IMR-90 (cell line): ENCODE measurements at regions not wholly inside any gene's neighbourhood (a gene's known extent, or its start where the extent isn't known, plus 50 kb on each side); places are given as distances from the start of the nearest gene placed in this dataset.

Experiments used
- ATAC-seq: fragments of 200-7000 bp; cut with Tn5 transposase; 2 replicates; pipeline ENCODE4 v1.9.1; 2020; ENCODE audit warnings: low read depth, mild to moderate bottlenecking, moderate library complexity
- BruUV-seq: library from RNA; stranded (reverse); fragments of 400-500 nt; replicated peaks from 2 replicates; lab custom pipeline; 2021; lab: Mats Ljungman, UMichigan
- CTCF ChIA-PET: fragments of 300-600 bp; formaldehyde crosslinking; extraction: SDS; loops from one replicate; lab custom pipeline; 2021; ENCODE audit warnings: antibody characterized with exemption; lab: Yijun Ruan, JAX
- POLR2A ChIA-PET: fragments of 300-600 bp; sonication (Branson Sonifier 250); formaldehyde crosslinking; loops from one replicate; lab custom pipeline; 2022; ENCODE audit warnings: antibody characterized with exemption; ENCODE audit not compliant: unreplicated experiment; lab: Charles Lee
- DNase-seq: peaks from one replicate; pipeline ENCODE4 v3.0.0; 2013
- H2AFZ ChIP-seq: replicated peaks from 2 replicates; pipeline ENCODE3; 2013; ENCODE audit warnings: low read length, mild to moderate bottlenecking; ENCODE audit not compliant: poor library complexity
- H2AK5ac ChIP-seq: 2 replicates; pipeline ENCODE4 v1.6.1; 2013; ENCODE audit warnings: low read depth, low read length, inconsistent platforms
- H2AK9ac ChIP-seq: replicated peaks from 2 replicates; pipeline ENCODE3; 2013; ENCODE audit warnings: mild to moderate bottlenecking, low read depth, low read length, moderate library complexity; ENCODE audit not compliant: poor library complexity
- H2BK120ac ChIP-seq: 2 replicates; pipeline ENCODE4 v1.6.1; 2013; ENCODE audit warnings: low read depth, low read length, inconsistent platforms
- H2BK15ac ChIP-seq: 3 replicates; pipeline ENCODE4 v1.6.1; 2013; ENCODE audit warnings: low read depth, low read length, inconsistent platforms
- H2BK20ac ChIP-seq: 2 replicates; pipeline ENCODE4 v1.6.1; 2013; ENCODE audit warnings: low read depth, mild to moderate bottlenecking, inconsistent platforms, low read length, moderate library complexity
- H2BK5ac ChIP-seq: 2 replicates; pipeline ENCODE4 v1.6.1; 2013; ENCODE audit warnings: mild to moderate bottlenecking, low read depth, low read length, inconsistent platforms; ENCODE audit not compliant: poor library complexity, severe bottlenecking
- H3K14ac ChIP-seq: replicated peaks from 2 replicates; pipeline ENCODE4 v1.6.1; 2013; ENCODE audit warnings: low read depth, low read length, inconsistent platforms
- H3K18ac ChIP-seq: 2 replicates; pipeline ENCODE4 v1.6.1; 2013; ENCODE audit warnings: low read depth, low read length, control low read depth
- H3K23ac ChIP-seq: 2 replicates; pipeline ENCODE4 v1.6.1; 2013; ENCODE audit warnings: low read depth, low read length, inconsistent platforms
- H3K27ac ChIP-seq: 2 replicates; pipeline ENCODE4 v1.5.1; 2013; ENCODE audit warnings: mild to moderate bottlenecking, control low read depth, low read length; ENCODE audit not compliant: insufficient read depth
- H3K27me3 ChIP-seq: 2 replicates; pipeline ENCODE4 v1.6.1; 2013; ENCODE audit warnings: low read length; ENCODE audit not compliant: control insufficient read depth, insufficient read depth
- H3K36me3 ChIP-seq: 2 replicates; pipeline ENCODE4 v1.6.1; 2013; ENCODE audit warnings: low read length, mixed read lengths; ENCODE audit not compliant: control insufficient read depth, insufficient read depth
- H3K4ac ChIP-seq: 2 replicates; pipeline ENCODE4 v1.6.1; 2013; ENCODE audit warnings: low read depth, low read length, inconsistent platforms
- H3K4me1 ChIP-seq: 2 replicates; pipeline ENCODE4 v1.6.1; 2013; ENCODE audit warnings: low read length, mixed read lengths; ENCODE audit not compliant: control insufficient read depth, insufficient read depth
- H3K4me2 ChIP-seq: 2 replicates; pipeline ENCODE4 v1.6.1; 2013; ENCODE audit warnings: low read depth, mild to moderate bottlenecking, control low read depth, low read length, moderate library complexity
- H3K4me3 ChIP-seq: 2 replicates; pipeline ENCODE4 v1.5.1; 2013; ENCODE audit warnings: low read depth, mild to moderate bottlenecking, control low read depth, low read length, moderate library complexity; ENCODE audit not compliant: insufficient read depth
- H3K56ac ChIP-seq: 2 replicates; pipeline ENCODE4 v1.6.1; 2013; ENCODE audit warnings: low read length, inconsistent platforms; ENCODE audit not compliant: insufficient read depth; ENCODE audit errors: extremely low read depth
- H3K79me1 ChIP-seq, 2 experiments: 2 replicates each; pipeline ENCODE4 v1.6.1; 2013; ENCODE audit warnings: low read length in 2 of 2, inconsistent platforms in 1 of 2, low read depth in 1 of 2
- H3K9ac ChIP-seq: 2 replicates; pipeline ENCODE4 v1.6.1; 2013; ENCODE audit warnings: low read depth, low read length, control low read depth
- H3K9me1 ChIP-seq: 2 replicates; pipeline ENCODE4 v1.6.1; 2013; ENCODE audit warnings: low read length, inconsistent platforms; ENCODE audit not compliant: insufficient read depth
- H3K9me3 ChIP-seq: 2 replicates; pipeline ENCODE4 v1.6.1; 2013; ENCODE audit warnings: low read length; ENCODE audit not compliant: control insufficient read depth, insufficient read depth
- H4K20me1 ChIP-seq: 2 replicates; pipeline ENCODE4 v1.6.1; 2013; ENCODE audit warnings: low read length, inconsistent platforms; ENCODE audit not compliant: insufficient read depth
- H4K5ac ChIP-seq: 2 replicates; pipeline ENCODE4 v1.6.1; 2013; ENCODE audit warnings: mild to moderate bottlenecking, low read depth, low read length, control low read depth
- H4K8ac ChIP-seq, 2 experiments: 2 replicates each; pipeline ENCODE4 v1.6.1; 2013; ENCODE audit warnings: low read depth in 2 of 2, low read length in 2 of 2, control low read depth in 1 of 2, inconsistent platforms in 1 of 2
- H4K91ac ChIP-seq: 2 replicates; pipeline ENCODE4 v1.6.1; 2013; ENCODE audit warnings: low read depth, low read length, inconsistent platforms; ENCODE audit not compliant: insufficient read depth
- BHLHE40 ChIP-seq: fragments of 150-350 bp; IDR thresholded peaks from 2 replicates; pipeline ENCODE4 v1.6.1; 2016; ENCODE audit warnings: mild to moderate bottlenecking, low read depth, low read length
- CEBPB ChIP-seq: IDR thresholded peaks from 2 replicates; pipeline ENCODE4 v1.6.1; 2012; ENCODE audit warnings: low read depth, low read length, improper control_type of control experiment
- CHD1 ChIP-seq: IDR thresholded peaks from 2 replicates; pipeline ENCODE4 v1.6.1; 2012; ENCODE audit warnings: low read depth, low read length, improper control_type of control experiment
- CTCF ChIP-seq: conservative IDR thresholded peaks from 2 replicates; pipeline ENCODE4 v1.5.1; 2012; ENCODE audit warnings: mild to moderate bottlenecking, low read depth, low read length, improper control_type of control experiment
- ELK1 ChIP-seq: fragments of 150-350 bp; IDR thresholded peaks from 2 replicates; pipeline ENCODE4 v1.6.1; 2016; ENCODE audit warnings: low read depth, mild to moderate bottlenecking, low read length, moderate library complexity, borderline replicate concordance
- FOS ChIP-seq: fragments of 150-350 bp; IDR thresholded peaks from 2 replicates; pipeline ENCODE4 v1.6.1; 2016; ENCODE audit warnings: low read depth, low read length
- MAFK ChIP-seq: IDR thresholded peaks from 2 replicates; pipeline ENCODE4 v1.6.1; 2012; ENCODE audit warnings: low read depth, low read length, improper control_type of control experiment
- MAZ ChIP-seq: IDR thresholded peaks from 2 replicates; pipeline ENCODE4 v1.6.1; 2012; ENCODE audit warnings: low read depth, mild to moderate bottlenecking, low read length, improper control_type of control experiment, moderate library complexity, borderline replicate concordance
- NFE2L2 ChIP-seq: fragments of 150-350 bp; IDR thresholded peaks from 2 replicates; pipeline ENCODE4 v1.6.1; 2016; ENCODE audit warnings: low read depth, mild to moderate bottlenecking, low read length
- POLR2A ChIP-seq: IDR thresholded peaks from 2 replicates; pipeline ENCODE4 v1.6.1; 2012; ENCODE audit warnings: mild to moderate bottlenecking, low read depth, low read length
- RCOR1 ChIP-seq: IDR thresholded peaks from 2 replicates; pipeline ENCODE4 v1.6.1; 2012; ENCODE audit warnings: mild to moderate bottlenecking, low read length, improper control_type of control experiment; ENCODE audit not compliant: insufficient replicate concordance
- RFX5 ChIP-seq: IDR thresholded peaks from 2 replicates; pipeline ENCODE4 v1.8.0; 2012; ENCODE audit warnings: low read depth, mild to moderate bottlenecking, low read length, moderate library complexity
- SMC3 ChIP-seq: fragments of 150-350 bp; IDR thresholded peaks from 2 replicates; pipeline ENCODE4 v1.6.1; 2016; ENCODE audit warnings: low read depth, mild to moderate bottlenecking, antibody characterized with exemption, low read length, moderate library complexity
- WGBS, 2 experiments: methylation state at CpG; one replicate each; pipeline versions ENCODE4 v1.1.5 to v1.1.7; 2013; ENCODE audit warnings: missing lambda C conversion rate in 2 of 2; ENCODE audit not compliant: insufficient read length in 1 of 2; ENCODE audit errors: extremely low coverage in 2 of 2; 5-methylcytosine and 5-hydroxymethylcytosine counted together
- dilution Hi-C: fragments of 300-500 bp; cut with HindIII; formaldehyde crosslinking; loops from one replicate; pipeline ENCODE4 v1.14.3; 2018; ENCODE audit warnings: low sequenced_read_pairs; ENCODE audit not compliant: unreplicated experiment
- in situ Hi-C: fragments of 300-500 bp; cut with MboI; formaldehyde crosslinking; loops from 3 replicates; pipeline ENCODE4 v1.14.3; 2019; ENCODE audit warnings: low sequenced_read_pairs, inconsistent platforms, mixed read lengths
- intact Hi-C: fragments of 100-400 bp; cut with micrococcal nuclease; formaldehyde crosslinking; loops from 2 replicates; pipeline ENCODE4 v1.10.0; 2022

- Histone ChIP-seq H2BK20ac (peak overlapping the region; percentile 82), H3K9me3 (no peaks in the 10 kb centered on the region; the same call in none of the 2 replicates), H3K18ac (peak overlapping the region; percentile 79), H3K79me1 (no peaks in the 10 kb centered on the region), H3K27me3 (no peaks in the 10 kb centered on the region), H3K4me2 (no peak overlapping the region), H4K5ac (peak overlapping the region; percentile 81), H4K91ac (peak overlapping the region; percentile 87; the same call in 1 of the 2 replicates), H3K4me3 (no peak overlapping the region), H3K9ac (peak overlapping the region; percentile 37; the same call in 1 of the 2 replicates), H3K36me3 (no peaks in the 10 kb centered on the region), H2AK9ac (no peak overlapping the region), H2BK5ac (no peak overlapping the region), H2BK15ac (peak overlapping the region; percentile 76; the same call in 2 of the 3 replicates), H2AK5ac (peak overlapping the region; percentile 47; the same call in 1 of the 2 replicates), H3K56ac (no peak overlapping the region), H3K23ac (no peak overlapping the region), H3K14ac (0 out of 2 replicates have a peak overlapping the region, but pooled peaks have one; percentile 38), H3K4ac (peak overlapping the region; percentile 80), H4K8ac (peak overlapping the region in 1 of 2 experiments; percentile 59; a peak in 2 of 4 replicates), H3K4me1 (peaks cover 9% of the 10 kb centered on the region), H3K9me1 (0 out of 2 replicates have a peak, but pooled peaks cover 5% of the 10 kb centered on the region), H3K27ac (peak overlapping the region; percentile 4; the same call in 1 of the 2 replicates), H2BK120ac (peak overlapping the region; percentile 87), H4K20me1 (no peaks in the 10 kb centered on the region), H2AFZ (no peak overlapping the region)
- in situ Hi-C loops, result loop anchor here (5.0 to 25.0 kb wide), 3 partner anchors 88 to 1275 kb away; no protein-coding TSS in a partner anchor
- TF ChIP-seq CTCF, result no peak
- TF ChIP-seq RCOR1, result no peak
- TF ChIP-seq MAFK, result no peak
- no peak for TF ChIP-seq FOS
- no peak for TF ChIP-seq RFX5
- no peak for TF ChIP-seq MAZ
- no peak for TF ChIP-seq CEBPB
- no peak for TF ChIP-seq ELK1
- no peak for TF ChIP-seq NFE2L2
- TF ChIP-seq BHLHE40, result no peak
- TF ChIP-seq POLR2A, result no peak
- TF ChIP-seq CHD1, result no peak
- no peak for TF ChIP-seq SMC3
- ChIA-PET POLR2A (no interaction called here), CTCF (interaction anchor here (0.8 to 1.6 kb wide), 3 partner anchors 236 to 791 kb away, joined by 3 to 4 read pairs (median 3); no protein-coding TSS in a partner anchor)
- intact Hi-C loops, result loop anchor here (2.0 to 10.0 kb wide), 7 partner anchors 92 to 1274 kb away; no protein-coding TSS in a partner anchor
- no CpG with 5 or more reads among the region's 4 CpGs for WGBS, 2 experiments
- BruUV-seq, result no TSS peak
- dilution Hi-C loops, result no loop called here
- DNase-seq (no peak), ATAC-seq (no peak)
Observed at GRCh38 chr11:23112390-23112789, 252.1 kb upstream of the CCDC179 start.
